ENCODE measurements at regions not wholly inside any gene's neighbourhood (a gene's known extent, or its start where the extent isn't known, plus 50 kb on each side); places are given as distances from the start of the nearest gene placed in this dataset.

DNA sequence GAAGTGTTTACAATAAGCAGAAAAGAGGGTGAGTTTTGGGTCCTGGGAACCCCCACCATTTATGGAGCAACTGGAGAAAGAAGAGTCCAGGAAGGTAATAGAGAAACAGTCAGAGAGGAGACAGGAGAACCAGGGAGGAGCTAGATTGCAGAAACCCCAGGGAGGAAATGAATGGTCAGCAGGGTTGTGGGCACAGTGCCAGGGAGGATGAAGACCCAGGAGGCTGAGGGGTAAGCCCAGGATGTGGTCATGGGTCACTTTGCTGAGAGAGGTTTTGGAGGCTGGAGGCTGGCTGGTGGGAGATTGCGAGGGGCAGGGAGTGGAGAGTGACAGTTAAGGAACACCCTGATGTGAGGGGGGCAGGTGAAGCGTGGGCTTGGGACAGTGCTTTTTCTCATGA lies 169.9 kb upstream of the CSF3R start:
- no peak overlapping the region for H4K91ac ChIP-seq (replicated peaks; ENCODE audit: insufficient read length, low read length)
- POLR2A ChIA-PET (ENCODE audit: partially characterized antibody): no interaction called here
- no peak overlapping the region for H3K23ac ChIP-seq (ENCODE audit: insufficient read length)
- DNase-seq (ENCODE audit: low read depth in 1 of 2, low spot score in 2 of 2) (no peak), FAIRE-seq (no peak)
- H3K18ac ChIP-seq (ENCODE audit: extremely low read depth, low read length): no peak overlapping the region
- H3K9ac ChIP-seq (replicated peaks in 1 of 4; ENCODE audit: extremely low read depth in 1 of 4, low read depth in 3 of 4, low read length in 3 of 4): no peak overlapping the region
- no peak overlapping the region for H3K14ac ChIP-seq (ENCODE audit: insufficient read length)
- no peak overlapping the region for H3K4ac ChIP-seq (replicated peaks; ENCODE audit: insufficient read length, low read depth, low read length)
- no peak overlapping the region for H2AK5ac ChIP-seq (ENCODE audit: low read depth, low read length)
- no peak overlapping the region for H3K56ac ChIP-seq (replicated peaks; ENCODE audit: insufficient read length, low read depth, low read length)
- H3K27me3 ChIP-seq (replicated peaks in 1 of 4; ENCODE audit: control insufficient read depth in 3 of 4, extremely low read depth in 1 of 4, insufficient read depth in 3 of 4, low read length in 3 of 4): peaks cover 0 to 2% (median 0%) of the 10 kb centered on the region in 4 experiments; a peak in 3 of 7 replicates
- no peaks in the 10 kb centered on the region for H3K79me2 ChIP-seq (ENCODE audit: control insufficient read depth in 1 of 2, insufficient read depth in 2 of 2, low read length in 2 of 2)
- no peak overlapping the region for H2AFZ ChIP-seq (ENCODE audit: low read length)
- H3K9me3 ChIP-seq (ENCODE audit: insufficient read depth in 2 of 2, low read depth in 1 of 2, low read length in 1 of 2): no peaks in the 10 kb centered on the region
- CTCF ChIA-PET (ENCODE audit: partially characterized antibody): interaction anchor here (1.4 to 19.8 kb wide), 8 partner anchors 9 to 375 kb away, joined by 4 to 303 read pairs (median 31); no protein-coding TSS in a partner anchor
- H2BK120ac ChIP-seq (replicated peaks; ENCODE audit: low read depth, low read length): no peak overlapping the region
- H2BK20ac ChIP-seq (ENCODE audit: low read length): no peak overlapping the region
- H4K8ac ChIP-seq (ENCODE audit: extremely low read depth, insufficient read depth, low read length): no peak overlapping the region
- H3K4me2 ChIP-seq (ENCODE audit: insufficient read depth in 1 of 2, low read depth in 2 of 2, low read length in 2 of 2): no peak overlapping the region
- H3K27ac ChIP-seq (ENCODE audit: low read depth, low read length): no peak overlapping the region
- H4K5ac ChIP-seq (ENCODE audit: insufficient read length, low read depth, low read length): no peak overlapping the region
- H2BK5ac ChIP-seq (ENCODE audit: low read depth, low read length): no peak overlapping the region
- no peaks in the 10 kb centered on the region for H3K23me2 ChIP-seq (ENCODE audit: low read depth, low read length)
- H2BK12ac ChIP-seq (ENCODE audit: low read depth, low read length): no peak overlapping the region
- no peak overlapping the region for H3K4me3 ChIP-seq (ENCODE audit: extremely low read depth in 1 of 4, insufficient read depth in 2 of 4, low read depth in 3 of 4, low read length in 4 of 4)
- peaks cover 0 to under 1% (median 0%) of the 10 kb centered on the region in 4 experiments; a peak in 1 of 7 replicates for H3K4me1 ChIP-seq (replicated peaks in 1 of 4; ENCODE audit: control insufficient read depth in 3 of 4, insufficient read depth in 4 of 4, low read length in 3 of 4)
- WGBS, 2 experiments (ENCODE audit: extremely low coverage in 1 of 2, insufficient coverage in 1 of 2, insufficient read length in 1 of 2, insufficient replicate concordance in 2 of 2, low coverage in 1 of 2, low lambda C conversion rate in 2 of 2, missing lambda C conversion rate in 1 of 2): 91% methylated on average over 2 of the region's 2 CpGs; no CpG with 5 or more reads in 1 of the 2 experiments
- no peaks in the 10 kb centered on the region for H3K79me1 ChIP-seq (ENCODE audit: low read depth, low read length)
- no peak overlapping the region for H2BK15ac ChIP-seq (ENCODE audit: low read length)
- TF ChIP-seq RNF2 (IDR thresholded peaks at IDR 0.05; ENCODE audit: borderline replicate concordance, low read depth, low read length, missing control alignments, poor library complexity, severe bottlenecking) (no peak), GTF2F1 (IDR thresholded peaks at IDR 0.05; ENCODE audit: borderline replicate concordance, low read depth, low read length) (no peak), PHF8 (conservative IDR thresholded peaks at IDR 0.05; ENCODE audit: low read depth, low read length) (no peak), EGR1 (IDR thresholded peaks at IDR 0.05; ENCODE audit: borderline replicate concordance, low read depth, low read length) (no peak), CHD2 (IDR thresholded peaks at IDR 0.05; ENCODE audit: low read length) (no peak), SP1 (IDR thresholded peaks at IDR 0.05; ENCODE audit: low read depth, low read length) (no peak), BACH1 (IDR thresholded peaks at IDR 0.05; ENCODE audit: low read length) (no peak)
- TF ChIP-seq, protein P1, sequence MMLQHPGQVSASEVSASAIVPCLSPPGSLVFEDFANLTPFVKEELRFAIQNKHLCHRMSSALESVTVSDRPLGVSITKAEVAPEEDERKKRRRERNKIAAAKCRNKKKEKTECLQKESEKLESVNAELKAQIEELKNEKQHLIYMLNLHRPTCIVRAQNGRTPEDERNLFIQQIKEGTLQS (IDR thresholded peaks at IDR 0.05; ENCODE audit: insufficient read depth, low read depth, low read length): no peak
- TF ChIP-seq, protein P2, sequence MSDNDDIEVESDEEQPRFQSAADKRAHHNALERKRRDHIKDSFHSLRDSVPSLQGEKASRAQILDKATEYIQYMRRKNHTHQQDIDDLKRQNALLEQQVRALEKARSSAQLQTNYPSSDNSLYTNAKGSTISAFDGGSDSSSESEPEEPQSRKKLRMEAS (IDR thresholded peaks at IDR 0.05): no peak
- no peaks in the 10 kb centered on the region for H3K36me3 ChIP-seq (ENCODE audit: control insufficient read depth in 2 of 4, insufficient read depth in 4 of 4, low read length in 3 of 4)
- H4K20me1 ChIP-seq (replicated peaks in 1 of 2; ENCODE audit: control insufficient read depth in 1 of 2, insufficient read depth in 2 of 2, low read length in 2 of 2): no peaks in the 10 kb centered on the region

Data from H1 (cell line).